ENCODE measurements at regions not wholly inside any gene's neighbourhood (a gene's known extent, or its start where the extent isn't known, plus 50 kb on each side); places are given as distances from the start of the nearest gene placed in this dataset.
"Not testable (repeated sequence)": the region's sequence is repeated elsewhere in the genome, so short reads cannot be mapped to it uniquely, and the experiment has no call there.

DNA sequence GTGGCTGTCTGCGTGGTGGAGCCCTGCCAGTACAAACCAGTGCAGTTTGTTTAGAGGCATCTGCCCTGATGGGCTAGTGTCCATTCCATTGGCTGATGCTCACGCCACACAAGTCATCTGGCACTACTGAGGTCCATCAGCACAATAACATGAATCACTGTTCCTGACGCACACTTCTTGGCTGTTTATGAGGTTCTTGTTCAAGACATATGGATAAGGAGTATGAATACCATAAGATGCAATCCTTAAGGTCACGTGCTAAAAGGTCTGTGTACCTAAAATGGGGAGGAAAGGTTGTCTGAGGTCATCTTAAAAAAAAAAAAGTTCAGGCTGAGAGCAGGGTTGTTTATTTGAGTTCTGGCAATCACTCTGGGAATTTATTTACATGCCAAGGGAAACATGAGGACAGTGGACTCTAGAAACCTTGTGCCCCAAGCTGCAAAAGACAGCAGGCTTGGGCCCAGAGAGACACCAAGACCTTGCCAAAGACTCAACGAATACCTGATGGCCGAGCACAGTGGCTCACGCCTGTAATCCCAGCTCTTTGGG lies 54.1 kb upstream of the SHLD1 start:
- DNase-seq = no peak

- no peak for DNase-seq
Observed at GRCh38 chr20:5691918-5692618, 58.1 kb upstream of the SHLD1 start.

DNA sequence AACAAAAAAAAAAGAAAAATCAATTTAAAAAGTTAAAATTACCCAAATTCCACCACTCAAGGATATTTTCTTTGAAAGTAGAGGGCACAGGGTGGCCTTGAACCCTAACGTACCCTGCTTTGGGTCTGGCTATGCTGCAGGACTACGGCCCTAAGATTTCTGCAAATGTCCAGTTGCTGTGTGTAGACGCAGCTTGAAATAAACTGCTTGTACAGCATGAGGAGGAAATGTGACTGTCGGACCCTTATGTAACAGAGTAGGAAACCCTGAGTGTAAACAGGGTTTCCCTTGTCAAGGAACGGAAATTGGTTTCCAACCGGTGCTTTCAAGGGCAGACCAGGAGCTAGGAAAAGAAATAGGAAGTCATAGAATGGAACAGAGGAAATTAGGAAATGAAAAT lies 60.7 kb upstream of the SHLD1 start:
- no peak for DNase-seq

GRCh38 chr20:5688431-5688972 lies 61.7 kb upstream of the SHLD1 start:
- peak; percentile 16 for DNase-seq

DNA sequence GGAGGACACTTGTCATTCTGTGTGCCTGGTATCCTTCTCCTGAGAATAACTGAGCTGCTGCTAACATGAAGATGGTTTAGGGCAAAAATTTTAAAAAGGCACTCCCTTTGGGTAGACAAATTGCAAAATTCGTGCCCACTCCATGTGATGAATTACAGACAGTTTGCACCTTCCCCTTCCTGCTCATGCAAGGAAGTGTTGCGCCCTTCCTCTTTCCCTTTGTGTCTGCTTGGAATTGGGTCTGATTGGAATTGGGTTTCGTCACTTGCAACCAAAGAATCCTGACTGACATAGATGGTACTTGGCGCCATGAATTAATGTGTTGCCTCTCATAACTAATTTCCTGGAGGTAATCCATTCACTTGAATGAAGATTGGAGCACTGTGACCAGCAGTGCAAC lies 62.3 kb upstream of the SHLD1 start:
- no peak for DNase-seq

DNA sequence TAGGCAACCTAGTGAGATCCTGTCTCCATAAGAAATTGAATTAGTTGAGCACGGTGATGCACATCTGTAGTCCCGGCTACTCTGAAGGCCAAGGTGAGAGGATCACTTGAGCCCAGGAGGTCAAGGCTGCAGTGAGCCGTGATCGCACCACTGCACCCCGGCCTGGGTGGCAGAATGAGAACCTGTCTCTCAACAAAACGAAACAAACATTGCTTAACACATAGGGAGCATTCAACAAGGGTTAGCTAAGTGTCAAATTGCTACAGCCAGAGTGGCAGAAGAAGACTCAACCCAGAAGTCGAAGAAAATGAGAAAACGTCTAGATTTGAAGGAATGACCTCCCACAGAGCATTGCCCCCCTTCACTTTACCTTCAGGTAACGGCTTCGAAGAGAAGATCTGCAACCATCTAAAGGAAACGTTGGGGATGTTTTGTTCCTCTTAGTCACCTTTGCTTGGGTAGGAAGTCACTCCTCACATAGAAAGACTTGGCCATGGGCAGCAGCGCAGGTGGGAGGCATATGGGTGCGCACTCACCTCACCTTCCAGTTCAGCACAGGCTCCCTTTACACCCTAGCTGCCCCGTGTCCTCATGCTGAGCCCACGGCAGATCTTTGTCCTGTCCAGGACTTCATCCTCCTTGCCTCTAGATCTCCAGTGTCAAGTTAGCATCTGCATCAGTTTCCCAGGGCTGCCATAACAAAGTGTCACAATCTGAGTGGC lies 63.7 kb upstream of the SHLD1 start:
- DNase-seq = no peak

DNA sequence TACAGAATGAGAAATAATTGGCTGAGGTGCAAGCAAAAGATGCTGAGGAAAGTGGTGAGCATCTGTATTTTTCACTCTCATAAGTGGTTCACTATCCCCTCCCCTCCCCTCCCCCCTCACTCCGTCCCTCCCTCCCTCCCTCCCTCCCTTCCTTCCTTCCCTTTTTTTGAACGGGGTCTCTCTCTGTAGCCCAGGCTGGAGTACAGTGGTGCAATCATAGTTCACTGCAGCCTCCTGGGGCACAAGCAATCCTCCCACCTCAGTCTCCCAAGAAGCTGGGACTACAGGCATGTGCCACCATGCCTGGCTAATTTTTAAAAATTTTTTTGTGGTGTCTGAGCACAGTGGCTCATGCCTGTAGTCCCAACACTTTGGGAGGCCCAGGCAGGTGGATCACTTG lies 67.6 kb upstream of the SHLD1 start:
- not testable (repeated sequence) for DNase-seq

DNA sequence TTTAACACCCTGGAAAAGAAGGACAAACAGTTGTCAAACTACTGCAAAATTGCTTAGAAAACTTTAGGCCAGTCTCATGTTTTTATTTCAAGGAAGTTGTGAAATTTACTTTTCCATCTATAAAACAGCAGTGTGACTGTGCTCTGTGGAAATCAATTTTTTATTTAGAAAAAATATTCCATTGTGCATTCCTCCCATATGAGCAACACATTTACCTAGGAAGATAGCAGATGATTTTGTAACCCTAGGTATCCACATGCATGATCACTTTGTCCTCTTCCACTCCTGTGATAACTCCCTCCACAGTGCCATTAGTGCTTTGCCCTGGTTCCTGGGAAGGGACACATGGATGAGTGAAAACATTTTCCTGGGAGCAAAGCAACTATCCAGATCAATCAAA lies 69.4 kb upstream of the GPCPD1 start:
- DNase-seq = no peak

DNA sequence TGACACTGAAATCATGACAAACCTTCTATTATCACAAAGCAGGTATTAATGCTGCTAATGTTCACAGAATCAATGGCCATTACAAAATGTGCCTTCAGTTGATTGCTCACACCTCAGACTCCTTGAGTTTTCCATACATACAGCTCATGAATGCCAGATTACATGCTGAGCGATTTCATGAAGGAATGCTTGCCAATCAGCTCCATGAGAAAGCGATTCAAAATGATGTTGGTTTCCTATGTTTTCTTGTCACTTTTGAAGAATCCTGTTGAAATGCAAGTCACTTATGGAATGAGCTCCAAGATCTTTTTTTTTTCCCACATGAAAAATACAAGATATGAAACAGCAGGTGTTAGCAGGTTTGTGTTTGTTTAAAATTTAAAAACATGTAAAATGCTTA lies 68.0 kb upstream of the GPCPD1 start:
- DNase-seq = no peak

GRCh38 chr20:5677944-5678343 lies 67.1 kb upstream of the GPCPD1 start:
- not testable (repeated sequence) for DNase-seq

DNA sequence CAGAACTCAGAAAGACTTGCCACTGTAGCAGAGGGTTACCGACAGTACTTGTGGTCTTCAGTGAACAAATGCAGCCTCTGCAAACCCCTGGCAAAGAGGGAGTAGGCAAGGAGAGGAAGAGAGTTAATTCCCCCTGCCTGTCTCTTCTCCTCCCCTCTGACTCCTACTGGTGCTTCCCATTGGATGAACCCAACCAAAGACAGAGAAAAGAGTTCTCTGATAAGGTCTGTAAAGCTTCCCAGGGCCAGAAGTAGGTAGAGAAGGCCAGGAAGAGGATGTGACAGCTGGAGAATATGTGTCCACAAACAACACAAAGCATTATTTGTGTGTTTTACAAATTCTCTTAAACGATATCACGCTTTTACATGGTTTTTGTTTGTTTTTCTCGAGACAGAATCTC lies 66.6 kb upstream of the GPCPD1 start:
- DNase-seq = no peak

- DNase-seq = no peak
Observed at GRCh38 chr20:5675103-5676091, 64.6 kb upstream of the GPCPD1 start.

DNA sequence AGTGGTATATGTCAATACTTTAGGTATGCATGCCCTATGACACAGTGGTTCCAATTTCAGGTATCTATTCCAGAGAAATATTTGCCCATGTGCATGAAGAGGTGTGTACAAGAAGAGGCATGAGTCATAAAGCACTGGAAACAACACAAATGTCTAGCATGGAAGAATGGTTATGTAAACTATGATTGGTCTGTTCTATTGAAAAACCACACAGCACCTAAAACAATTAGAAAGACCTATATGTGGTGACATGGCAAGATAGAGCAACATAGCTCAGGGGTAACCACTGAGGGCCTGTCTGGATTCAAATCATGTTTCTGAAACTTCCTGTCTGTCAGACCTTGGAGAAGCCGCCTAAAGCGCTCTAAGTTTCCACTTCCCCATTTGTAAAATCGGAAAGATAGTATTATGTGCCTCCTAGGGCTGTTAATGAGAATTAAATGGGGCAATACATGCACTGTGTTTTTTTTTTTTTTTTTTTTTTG lies 63.4 kb upstream of the GPCPD1 start:
- DNase-seq = no peak

GRCh38 chr20:5670874-5671273 lies 60.1 kb upstream of the GPCPD1 start:
- no peak for DNase-seq

GRCh38 chr20:5670036-5670536 lies 59.3 kb upstream of the GPCPD1 start:
- DNase-seq = no peak

- no peak for DNase-seq
Observed at GRCh38 chr20:5668529-5668868, 57.7 kb upstream of the GPCPD1 start.

GRCh38 chr20:5667705-5668528 lies 57.1 kb upstream of the GPCPD1 start:
- DNase-seq = no peak

GRCh38 chr20:5665417-5665816 lies 54.6 kb upstream of the GPCPD1 start:
- DNase-seq = no peak

DNA sequence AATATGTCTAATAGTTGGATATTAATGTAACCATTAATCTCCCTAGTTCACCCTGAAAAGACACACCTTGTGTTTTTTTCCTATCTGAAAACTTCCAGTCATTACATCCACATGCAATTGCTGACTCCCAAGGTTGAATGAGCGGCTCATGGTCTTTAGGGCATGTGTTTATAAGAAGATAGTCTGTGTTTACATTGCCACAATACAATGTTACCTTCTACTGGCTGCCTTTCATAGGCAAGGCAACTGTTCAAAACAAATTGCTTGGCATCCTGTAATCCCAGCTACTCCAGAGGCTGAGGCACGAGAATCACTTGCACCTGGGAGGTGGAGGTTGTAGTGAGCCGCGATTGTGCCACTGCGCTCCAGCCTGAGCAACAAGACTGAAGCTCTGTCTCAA lies 52.6 kb upstream of the GPCPD1 start:
- DNase-seq = no peak

GRCh38 chr20:5662769-5663168 lies 52.0 kb upstream of the GPCPD1 start:
- DNase-seq = no peak

DNA sequence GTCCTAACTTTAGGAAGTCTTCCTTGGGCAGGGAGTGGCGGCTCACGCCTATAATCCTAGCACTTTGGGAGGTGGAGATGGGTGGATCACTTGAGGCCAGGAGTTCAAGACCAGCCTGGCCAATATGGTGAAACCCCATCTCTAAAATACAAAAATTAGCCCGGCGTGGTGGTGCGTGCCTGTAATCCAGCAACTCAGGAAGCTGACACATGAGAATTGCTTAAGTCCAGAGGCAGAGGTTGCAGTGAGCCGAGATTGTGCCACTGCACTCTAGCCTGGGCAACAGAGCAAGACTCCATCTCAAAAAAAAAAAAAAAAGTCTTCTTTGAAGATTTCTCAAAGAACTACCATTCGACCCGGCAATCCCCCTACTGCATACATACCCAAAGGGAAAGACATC lies 50.0 kb upstream of the GPCPD1 start:
- DNase-seq = not testable (repeated sequence)

Data from occipital lobe (tissue), 1 donor.